Astrocyte (in vitro differentiated cells and primary cell): ENCODE measurements at regions not wholly inside any gene's neighbourhood (a gene's known extent, or its start where the extent isn't known, plus 50 kb on each side); places are given as distances from the start of the nearest gene placed in this dataset.

Source experiments
- CTCF ChIP-seq: IDR thresholded peaks from 2 replicates; pipeline ENCODE4 v1.5.1; 2011; ENCODE audit warnings: low read depth, mild to moderate bottlenecking, inconsistent platforms, low read length, moderate library complexity; ENCODE audit not compliant: insufficient read depth
- EZH2 ChIP-seq: IDR thresholded peaks from 2 replicates; pipeline ENCODE4 v1.6.1; 2012; ENCODE audit warnings: mild to moderate bottlenecking, low read length, inconsistent platforms; ENCODE audit not compliant: insufficient read depth

DNA sequence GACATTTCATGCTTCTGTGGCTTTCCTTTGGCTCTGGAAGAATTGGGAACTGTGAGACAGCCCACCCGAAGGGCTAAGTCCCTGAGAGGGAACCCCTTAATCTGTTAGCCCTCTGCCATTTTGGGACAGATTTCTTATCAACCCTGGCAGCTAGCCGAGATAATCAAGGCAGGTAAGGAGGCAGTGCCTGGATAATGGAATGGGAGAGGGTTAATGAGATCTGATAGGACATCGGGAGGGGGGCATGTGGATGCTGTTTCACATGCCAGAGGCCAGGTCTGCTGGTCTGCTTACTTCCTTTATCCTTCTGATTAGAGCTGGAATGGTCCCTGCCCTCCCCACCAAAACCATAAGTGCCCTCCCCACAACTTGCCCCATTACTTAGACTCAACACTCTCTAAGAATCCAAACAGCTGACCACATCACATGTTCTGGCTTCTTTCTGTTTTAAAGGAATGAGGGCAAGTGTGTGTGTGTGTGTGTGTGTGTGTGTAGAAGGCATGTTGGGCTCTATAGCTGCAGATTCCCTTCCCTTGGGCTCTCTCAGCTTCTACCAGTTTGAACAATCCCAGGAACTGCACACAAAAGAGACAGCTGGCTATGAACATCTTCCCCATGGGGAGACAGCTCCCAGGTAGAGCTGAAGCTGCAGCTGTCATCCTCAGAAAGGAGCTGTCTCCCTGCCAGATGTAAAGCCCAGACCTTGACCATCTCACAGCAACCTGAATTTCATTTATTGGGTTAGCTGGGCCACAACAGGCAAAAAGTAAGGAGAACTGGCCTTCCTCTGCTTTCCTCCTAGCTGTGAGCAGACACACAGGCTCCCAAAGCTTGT lies 221.3 kb downstream of the PIK3R1 start:
- TF ChIP-seq CTCF (no peak), EZH2 (no peak)
